Lung (tissue), 11 donors: ENCODE measurements at regions not wholly inside any gene's neighbourhood (a gene's known extent, or its start where the extent isn't known, plus 50 kb on each side); places are given as distances from the start of the nearest gene placed in this dataset.

Experiments
- ATAC-seq: fragments of 200-7000 bp; cut with Tn5 transposase; one replicate; pipeline ENCODE4 v1.9.1; 2020; ENCODE audit warnings: moderate number of reproducible peaks; ENCODE audit not compliant: insufficient read depth, low FRiP score
- DNase-seq, 3 donors: peaks; one replicate each; pipeline ENCODE4 v3.0.0-alpha.2; 2013 to 2017
- H3K27ac ChIP-seq, 2 donors: one replicate each; pipeline ENCODE4 v1.5.1; 2013; ENCODE audit warnings: mild to moderate bottlenecking in 2 of 2, moderate library complexity in 2 of 2, control low read depth in 1 of 2, inconsistent platforms in 1 of 2, low read depth in 1 of 2, low read length in 1 of 2
- H3K27me3 ChIP-seq, 3 donors: one replicate each; pipeline ENCODE4 v1.5.1; 2013; ENCODE audit warnings: low read length in 2 of 3; ENCODE audit not compliant: control insufficient read depth in 3 of 3, insufficient read depth in 3 of 3
- H3K36me3 ChIP-seq, 4 donors: one replicate each; pipeline ENCODE4 v1.5.1; 2013; ENCODE audit warnings: low read length in 4 of 4, mild to moderate bottlenecking in 1 of 4, moderate library complexity in 1 of 4; ENCODE audit not compliant: control insufficient read depth in 4 of 4, insufficient read depth in 4 of 4
- H3K4me1 ChIP-seq, 5 donors: one replicate each; pipeline ENCODE4 v1.5.1; 2013; ENCODE audit warnings: low read length in 5 of 5, mild to moderate bottlenecking in 2 of 5, moderate library complexity in 1 of 5; ENCODE audit not compliant: control insufficient read depth in 5 of 5, insufficient read depth in 5 of 5
- H3K4me3 ChIP-seq: one replicate; pipeline ENCODE4 v1.5.1; 2013; ENCODE audit warnings: mild to moderate bottlenecking, control low read depth, moderate library complexity
- H3K9ac ChIP-seq, 2 donors: one replicate each; pipeline ENCODE4 v1.5.1; 2013; ENCODE audit warnings: low read length in 2 of 2, control low read depth in 1 of 2; ENCODE audit not compliant: insufficient read depth in 1 of 2
- H3K9me3 ChIP-seq, 4 donors: one replicate each; pipeline ENCODE4 v1.5.1; 2013; ENCODE audit warnings: low read length in 3 of 4, mild to moderate bottlenecking in 1 of 4, moderate library complexity in 1 of 4; ENCODE audit not compliant: control insufficient read depth in 4 of 4, insufficient read depth in 3 of 4
- CTCF ChIP-seq: IDR thresholded peaks from 2 replicates; pipeline ENCODE4 v1.5.1; 2012; ENCODE audit warnings: mild to moderate bottlenecking; ENCODE audit errors: control extremely low read depth, extremely low read depth
- WGBS, 2 donors: extraction: QIAGEN DNeasy Blood & Tissue Kit; methylation state at CpG; one replicate each; pipeline ENCODE4 v1.1.7; 2013; 5-methylcytosine and 5-hydroxymethylcytosine counted together
- donor health status: control.
- donor health status: control.
- donor health status: Bipolar disorder and iron deficiency.
- donor health status: healthy.
- donor health status: DM: yes; HTN: yes; CAD: no.

GRCh38 chr4:19164334-19164733, 1087.4 kb upstream of the SLIT2 start:
- Histone ChIP-seq H3K9ac (no peak overlapping the region), H3K9me3 (no peaks in the 10 kb centered on the region), H3K27me3 (no peaks in the 10 kb centered on the region), H3K4me1 (no peaks in the 10 kb centered on the region), H3K27ac (no peak overlapping the region), H3K36me3 (no peaks in the 10 kb centered on the region), H3K4me3 (no peak overlapping the region)
- ATAC-seq (no peak), DNase-seq (no peak)
- 95% methylated on average over 2 of the region's 2 CpGs for WGBS, 2 donors
- no peak for TF ChIP-seq CTCF

GRCh38 chr4:19159874-19160273, 1091.8 kb upstream of the SLIT2 start:
- TF ChIP-seq CTCF = no peak
- no peak overlapping the region for H3K27ac ChIP-seq
- peaks cover 0 to 12% (median 4%) of the 10 kb centered on the region in 4 donors for H3K9me3 ChIP-seq
- no peak overlapping the region for H3K9ac ChIP-seq
- no peak for ATAC-seq
- no peaks in the 10 kb centered on the region for H3K36me3 ChIP-seq
- no peak overlapping the region for H3K4me3 ChIP-seq
- H3K27me3 ChIP-seq = no peaks in the 10 kb centered on the region
- no peaks in the 10 kb centered on the region for H3K4me1 ChIP-seq
- no peak for DNase-seq
- WGBS, 2 donors = 82 to 85% methylated on average over 3 of the region's 3 CpGs

GRCh38 chr4:19158107-19158809, 1093.4 kb upstream of the SLIT2 start:
- no peak overlapping the region for H3K4me3 ChIP-seq
- H3K27me3 ChIP-seq = no peaks in the 10 kb centered on the region
- no peaks in the 10 kb centered on the region for H3K4me1 ChIP-seq
- H3K36me3 ChIP-seq = no peaks in the 10 kb centered on the region
- no peak overlapping the region for H3K9ac ChIP-seq
- ATAC-seq (no peak), DNase-seq (no peak)
- no peak for TF ChIP-seq CTCF
- 80 to 84% methylated on average over 2 of the region's 2 CpGs for WGBS, 2 donors
- peaks cover 0 to 12% (median 4%) of the 10 kb centered on the region in 4 donors for H3K9me3 ChIP-seq
- H3K27ac ChIP-seq = no peak overlapping the region

- Histone ChIP-seq H3K27me3 (no peaks in the 10 kb centered on the region), H3K4me3 (no peak overlapping the region), H3K27ac (no peak overlapping the region), H3K4me1 (no peaks in the 10 kb centered on the region), H3K9me3 (peaks cover 0 to 12% (median 4%) of the 10 kb centered on the region in 4 donors), H3K36me3 (no peaks in the 10 kb centered on the region), H3K9ac (no peak overlapping the region)
- DNase-seq = no peak
- 79 to 89% methylated on average over 3 of the region's 3 CpGs for WGBS, 2 donors
- no peak for ATAC-seq
- no peak for TF ChIP-seq CTCF
Measured at GRCh38 chr4:19156786-19157185, 1094.9 kb upstream of the SLIT2 start.
